Trophoblast cell (in vitro differentiated cells and primary cell): ENCODE measurements at regions not wholly inside any gene's neighbourhood (a gene's known extent, or its start where the extent isn't known, plus 50 kb on each side); places are given as distances from the start of the nearest gene placed in this dataset.

Experiments
- DNase-seq, 2 donors: peaks; one replicate each; pipeline ENCODE4 v3.0.0-alpha.2; 2016
- H2AFZ ChIP-seq: 2 replicates; pipeline ENCODE4 v1.6.1; 2013; ENCODE audit warnings: low read length, moderate library complexity, mild to moderate bottlenecking; ENCODE audit not compliant: insufficient read depth, poor library complexity
- H2AK5ac ChIP-seq: 2 replicates; pipeline ENCODE4 v1.6.1; 2013; ENCODE audit warnings: mild to moderate bottlenecking, low read length
- H2BK120ac ChIP-seq: 2 replicates; pipeline ENCODE4 v1.6.1; 2013; ENCODE audit warnings: low read length, mild to moderate bottlenecking, moderate library complexity; ENCODE audit not compliant: insufficient read depth, poor library complexity
- H2BK12ac ChIP-seq: 2 replicates; pipeline ENCODE4 v1.6.1; 2013; ENCODE audit warnings: mild to moderate bottlenecking, low read length, moderate library complexity
- H2BK5ac ChIP-seq: 2 replicates; pipeline ENCODE4 v1.6.1; 2013; ENCODE audit warnings: low read length, low read depth, moderate library complexity, mild to moderate bottlenecking; ENCODE audit not compliant: poor library complexity
- H3K14ac ChIP-seq: 2 replicates; pipeline ENCODE4 v1.6.1; 2013; ENCODE audit warnings: mild to moderate bottlenecking, low read length
- H3K18ac ChIP-seq: 2 replicates; pipeline ENCODE4 v1.6.1; 2013; ENCODE audit warnings: mild to moderate bottlenecking, low read length
- H3K23ac ChIP-seq: 2 replicates; pipeline ENCODE4 v1.6.1; 2013; ENCODE audit warnings: low read length
- H3K27ac ChIP-seq: 2 replicates; pipeline ENCODE4 v1.5.1; 2013; ENCODE audit warnings: low read depth, mild to moderate bottlenecking, inconsistent platforms, low read length, moderate library complexity
- H3K27me3 ChIP-seq: 2 replicates; pipeline ENCODE4 v1.6.1; 2013; ENCODE audit warnings: inconsistent platforms, mild to moderate bottlenecking, low read length, moderate library complexity; ENCODE audit not compliant: insufficient read depth
- H3K36me3 ChIP-seq, 2 experiments: 1 replicate in 1 of 2; 2 replicates in 1 of 2; pipeline ENCODE4 v1.6.1; 2013; ENCODE audit warnings: low read length in 2 of 2, mild to moderate bottlenecking in 2 of 2, moderate library complexity in 1 of 2; ENCODE audit not compliant: insufficient read depth in 2 of 2, control insufficient read depth in 1 of 2
- H3K4ac ChIP-seq: 2 replicates; pipeline ENCODE4 v1.6.1; 2013; ENCODE audit warnings: low read depth, mild to moderate bottlenecking, low read length, moderate library complexity
- H3K4me1 ChIP-seq, 2 experiments: 1 replicate in 1 of 2; 2 replicates in 1 of 2; pipeline ENCODE4 v1.6.1; 2013; ENCODE audit warnings: low read length in 2 of 2, mild to moderate bottlenecking in 2 of 2, moderate library complexity in 1 of 2; ENCODE audit not compliant: insufficient read depth in 2 of 2, control insufficient read depth in 1 of 2
- H3K4me2 ChIP-seq: 2 replicates; pipeline ENCODE4 v1.6.1; 2013; ENCODE audit warnings: inconsistent platforms, mild to moderate bottlenecking, low read length, moderate library complexity
- H3K4me3 ChIP-seq: 2 replicates; pipeline ENCODE4 v1.5.1; 2013; ENCODE audit warnings: mild to moderate bottlenecking, low read depth, low read length, inconsistent platforms
- H3K79me1 ChIP-seq: one replicate; pipeline ENCODE4 v1.6.1; 2013; ENCODE audit warnings: low read length
- H3K79me2 ChIP-seq: 2 replicates; pipeline ENCODE4 v1.6.1; 2013; ENCODE audit warnings: low read length, mild to moderate bottlenecking; ENCODE audit not compliant: control insufficient read depth, insufficient read depth, poor library complexity
- H3K9ac ChIP-seq: 2 replicates; pipeline ENCODE4 v1.6.1; 2013; ENCODE audit warnings: mild to moderate bottlenecking, low read length
- H3K9me3 ChIP-seq: 2 replicates; pipeline ENCODE4 v1.6.1; 2013; ENCODE audit warnings: low read depth, mild to moderate bottlenecking, control low read depth, inconsistent platforms, low read length; ENCODE audit not compliant: insufficient read depth
- H4K12ac ChIP-seq: 2 replicates; pipeline ENCODE4 v1.6.1; 2013; ENCODE audit warnings: low read depth, mild to moderate bottlenecking, low read length, moderate library complexity
- H4K8ac ChIP-seq: 2 replicates; pipeline ENCODE4 v1.6.1; 2013; ENCODE audit warnings: low read depth, mild to moderate bottlenecking, low read length, moderate library complexity
- H4K91ac ChIP-seq: one replicate; pipeline ENCODE4 v1.6.1; 2013; ENCODE audit warnings: low read depth, mild to moderate bottlenecking, low read length, moderate library complexity
- whole genome bisulfite sequencing: extraction: QIAGEN DNeasy Blood & Tissue Kit; methylation state at CpG from one replicate; pipeline ENCODE4 v1.1.7; 2013; ENCODE audit warnings: missing lambda C conversion rate; ENCODE audit not compliant: insufficient read length, insufficient coverage; ENCODE audit errors: extremely low coverage; 5-methylcytosine and 5-hydroxymethylcytosine counted together

DNA sequence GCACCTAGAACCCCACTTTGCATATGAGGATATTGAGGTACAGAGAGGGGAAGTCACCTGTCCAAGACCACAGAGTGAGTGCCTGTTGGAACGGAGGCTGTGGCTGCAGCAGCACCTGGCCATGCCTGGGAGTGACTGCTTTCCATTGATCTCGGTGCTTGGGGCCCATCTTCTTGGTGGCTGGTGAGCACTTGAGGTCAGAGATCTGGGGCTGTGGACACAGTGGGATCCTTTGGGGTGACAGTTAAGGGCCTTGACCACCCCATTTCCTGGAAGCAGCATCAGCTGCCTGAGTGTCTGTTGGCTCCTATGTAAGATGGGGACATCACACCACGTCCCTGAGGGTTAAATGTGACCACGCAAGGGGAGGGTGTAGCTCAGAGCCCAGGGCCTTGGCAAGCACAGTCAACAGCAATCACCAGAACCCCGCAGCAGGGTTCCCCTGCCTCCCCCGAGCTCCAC is 111.7 kb downstream of the IRF8 start:
- H3K9ac ChIP-seq, result no peak overlapping the region
- no peak overlapping the region for H3K4me2 ChIP-seq
- no peak overlapping the region for H2BK120ac ChIP-seq
- no peaks in the 10 kb centered on the region for H3K79me2 ChIP-seq
- H3K18ac ChIP-seq, result no peak overlapping the region
- H4K8ac ChIP-seq, result no peak overlapping the region
- no peak overlapping the region for H4K12ac ChIP-seq
- no peak overlapping the region for H4K91ac ChIP-seq
- no peak for DNase-seq
- H2AFZ ChIP-seq, result no peak overlapping the region
- no peaks in the 10 kb centered on the region for H3K27me3 ChIP-seq
- no peaks in the 10 kb centered on the region for H3K79me1 ChIP-seq
- no peak overlapping the region for H2AK5ac ChIP-seq
- H2BK12ac ChIP-seq, result no peak overlapping the region
- peaks cover 2% of the 10 kb centered on the region for H3K9me3 ChIP-seq
- no CpG with 5 or more reads among the region's 6 CpGs for WGBS
- no peak overlapping the region for H3K14ac ChIP-seq
- H3K4me3 ChIP-seq, result peak overlapping the region; percentile 32
- no peak overlapping the region for H3K23ac ChIP-seq
- no peak overlapping the region for H3K4ac ChIP-seq
- H3K27ac ChIP-seq, result no peak overlapping the region
- H3K4me1 ChIP-seq, result no peaks in the 10 kb centered on the region
- no peak overlapping the region for H2BK5ac ChIP-seq
- H3K36me3 ChIP-seq, result no peaks in the 10 kb centered on the region

DNA sequence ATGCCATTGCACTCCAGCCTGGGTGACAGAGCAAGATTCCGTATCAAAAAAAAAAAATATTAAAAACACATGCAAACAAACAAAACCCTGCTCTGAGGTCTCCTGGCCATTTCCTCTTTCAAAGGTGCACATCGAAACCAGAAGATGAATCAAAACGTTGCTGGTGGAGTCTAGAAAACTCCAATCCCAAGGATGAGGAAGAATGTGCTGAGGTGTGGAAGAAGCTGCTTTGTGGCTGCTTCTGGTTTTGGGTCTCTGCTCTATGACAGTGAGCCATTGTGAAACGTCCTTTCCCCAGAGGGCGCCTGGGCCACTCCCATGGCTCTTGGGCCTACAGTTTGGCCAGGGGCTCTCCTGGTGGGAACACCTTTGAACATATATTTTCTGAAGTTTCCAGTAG is 112.6 kb downstream of the IRF8 start:
- no peak overlapping the region for H2AFZ ChIP-seq
- H2BK5ac ChIP-seq, result no peak overlapping the region
- no peak overlapping the region for H3K18ac ChIP-seq
- no peak overlapping the region for H3K14ac ChIP-seq
- H3K4me2 ChIP-seq, result no peak overlapping the region
- no peaks in the 10 kb centered on the region for H3K36me3 ChIP-seq
- H3K79me2 ChIP-seq, result no peaks in the 10 kb centered on the region
- no peaks in the 10 kb centered on the region for H3K4me1 ChIP-seq
- H3K4me3 ChIP-seq, result no peak overlapping the region
- H3K27ac ChIP-seq, result no peak overlapping the region
- H3K9me3 ChIP-seq, result peaks cover 2% of the 10 kb centered on the region
- H2BK12ac ChIP-seq, result no peak overlapping the region
- no peaks in the 10 kb centered on the region for H3K27me3 ChIP-seq
- no peak overlapping the region for H4K8ac ChIP-seq
- no peak overlapping the region for H3K4ac ChIP-seq
- H2BK120ac ChIP-seq, result no peak overlapping the region
- DNase-seq, result no peak
- no peak overlapping the region for H3K9ac ChIP-seq
- no CpG with 5 or more reads among the region's 5 CpGs for WGBS
- H4K91ac ChIP-seq, result no peak overlapping the region
- no peaks in the 10 kb centered on the region for H3K79me1 ChIP-seq
- H2AK5ac ChIP-seq, result no peak overlapping the region
- H3K23ac ChIP-seq, result no peak overlapping the region
- no peak overlapping the region for H4K12ac ChIP-seq

DNA sequence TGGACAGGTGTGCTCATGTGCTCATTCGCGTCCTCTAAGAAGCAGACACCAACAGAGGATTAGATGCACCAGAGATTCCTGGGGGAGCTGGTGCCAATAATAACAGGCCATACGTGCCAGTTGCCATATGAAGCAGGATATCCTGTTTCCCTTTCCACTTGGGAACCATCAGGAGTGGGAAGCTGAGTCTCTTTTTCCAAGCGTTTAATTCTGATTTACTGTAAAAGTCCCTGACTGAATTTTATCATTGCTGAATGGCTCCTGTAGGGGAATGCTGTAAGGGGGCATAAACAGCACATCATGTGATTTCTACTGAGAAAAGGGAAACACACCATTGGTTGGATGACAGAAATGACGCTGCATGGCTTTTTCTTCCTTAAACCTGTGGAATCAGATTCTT is 113.3 kb downstream of the IRF8 start:
- no peaks in the 10 kb centered on the region for H3K79me1 ChIP-seq
- H2AK5ac ChIP-seq, result no peak overlapping the region
- H3K4me2 ChIP-seq, result no peak overlapping the region
- no peak overlapping the region for H3K4ac ChIP-seq
- H3K18ac ChIP-seq, result no peak overlapping the region
- no peaks in the 10 kb centered on the region for H3K36me3 ChIP-seq
- no peaks in the 10 kb centered on the region for H3K4me1 ChIP-seq
- H3K79me2 ChIP-seq, result no peaks in the 10 kb centered on the region
- H3K27ac ChIP-seq, result no peak overlapping the region
- H2BK5ac ChIP-seq, result no peak overlapping the region
- no peak overlapping the region for H4K91ac ChIP-seq
- H2BK12ac ChIP-seq, result no peak overlapping the region
- DNase-seq, result peak in 1 of 2 donors; percentile 7
- H4K12ac ChIP-seq, result no peak overlapping the region
- WGBS, result no CpG with 5 or more reads among the region's 5 CpGs
- H3K9me3 ChIP-seq, result peaks cover 2% of the 10 kb centered on the region
- no peak overlapping the region for H2AFZ ChIP-seq
- H2BK120ac ChIP-seq, result no peak overlapping the region
- no peak overlapping the region for H3K9ac ChIP-seq
- no peaks in the 10 kb centered on the region for H3K27me3 ChIP-seq
- no peak overlapping the region for H3K23ac ChIP-seq
- no peak overlapping the region for H4K8ac ChIP-seq
- H3K4me3 ChIP-seq, result no peak overlapping the region
- no peak overlapping the region for H3K14ac ChIP-seq

DNA sequence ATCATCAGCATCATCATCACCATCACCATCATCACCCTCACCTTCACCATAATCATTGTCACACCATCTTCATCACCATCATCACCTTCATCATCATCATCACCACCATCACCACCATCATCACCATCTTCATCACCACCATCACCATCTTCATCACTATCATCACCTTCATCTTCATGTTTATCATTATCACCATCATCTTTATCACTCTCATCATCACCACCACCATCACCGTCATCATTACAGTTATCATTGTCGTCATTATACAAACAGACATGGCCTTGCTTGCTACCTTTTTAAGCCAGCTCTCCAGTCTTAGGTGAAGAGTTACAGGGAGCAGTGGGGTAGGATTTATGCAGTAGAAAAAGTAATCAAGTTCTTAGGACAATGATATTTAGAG is 114.9 kb downstream of the IRF8 start:
- no CpG with 5 or more reads among the region's 2 CpGs for WGBS
- no peak overlapping the region for H4K91ac ChIP-seq
- no peak overlapping the region for H2BK5ac ChIP-seq
- H3K4me2 ChIP-seq, result no peak overlapping the region
- H3K36me3 ChIP-seq, result no peaks in the 10 kb centered on the region
- H3K79me2 ChIP-seq, result no peaks in the 10 kb centered on the region
- H3K79me1 ChIP-seq, result no peaks in the 10 kb centered on the region
- no peak overlapping the region for H2AK5ac ChIP-seq
- no peak overlapping the region for H3K18ac ChIP-seq
- H3K4me1 ChIP-seq, result no peaks in the 10 kb centered on the region
- H3K27ac ChIP-seq, result no peak overlapping the region
- H2BK120ac ChIP-seq, result no peak overlapping the region
- peaks cover 2% of the 10 kb centered on the region for H3K9me3 ChIP-seq
- H4K12ac ChIP-seq, result no peak overlapping the region
- H3K4ac ChIP-seq, result no peak overlapping the region
- no peak overlapping the region for H3K9ac ChIP-seq
- H4K8ac ChIP-seq, result no peak overlapping the region
- no peak overlapping the region for H3K4me3 ChIP-seq
- no peak overlapping the region for H2BK12ac ChIP-seq
- H2AFZ ChIP-seq, result no peak overlapping the region
- no peaks in the 10 kb centered on the region for H3K27me3 ChIP-seq
- H3K23ac ChIP-seq, result no peak overlapping the region
- DNase-seq, result no peak
- no peak overlapping the region for H3K14ac ChIP-seq
